Naive B cell (primary cell): ENCODE measurements at regions not wholly inside any gene's neighbourhood (a gene's known extent, or its start where the extent isn't known, plus 50 kb on each side); places are given as distances from the start of the nearest gene placed in this dataset.

ENCODE experiments used
- ATAC-seq, 2 donors: fragments of 150-1000 bp; cut with Tn5 transposase; 2 replicates each; pipeline ENCODE4 v1.10.0; 2021; ENCODE audit warnings: low read depth in 2 of 2, mild to moderate bottlenecking in 2 of 2, moderate library complexity in 2 of 2
- DNase-seq: peaks from one replicate; pipeline ENCODE4 v3.0.0; 2022
- H3K27ac Mint-ChIP-seq, 6 donors: one replicate each; pipeline ENCODE4 v1.8.0; 2020 to 2022; ENCODE audit warnings: mild to moderate bottlenecking in 6 of 6, mixed read lengths in 6 of 6, moderate library complexity in 5 of 6, inconsistent platforms in 2 of 6
- H3K27me3 Mint-ChIP-seq, 3 donors: one replicate each; pipeline ENCODE4 v1.8.0; 2021 to 2022; ENCODE audit warnings: mixed read lengths in 3 of 3, mild to moderate bottlenecking in 1 of 3
- H3K36me3 Mint-ChIP-seq, 2 donors: one replicate each; pipeline ENCODE4 v1.8.0; 2020 to 2022; ENCODE audit warnings: mixed read lengths in 2 of 2, inconsistent platforms in 1 of 2, mild to moderate bottlenecking in 1 of 2
- H3K4me1 Mint-ChIP-seq, 3 donors: one replicate each; pipeline ENCODE4 v1.8.0; 2020 to 2022; ENCODE audit warnings: mixed read lengths in 3 of 3, inconsistent platforms in 1 of 3, mild to moderate bottlenecking in 1 of 3, moderate library complexity in 1 of 3
- H3K4me3 Mint-ChIP-seq, 8 donors: one replicate each; pipeline ENCODE4 v1.8.0; 2020 to 2022; ENCODE audit warnings: mild to moderate bottlenecking in 8 of 8, mixed read lengths in 8 of 8, moderate library complexity in 8 of 8, inconsistent platforms in 2 of 8
- H3K9me3 Mint-ChIP-seq, 7 donors: one replicate each; pipeline ENCODE4 v1.8.0; 2020 to 2022; ENCODE audit warnings: mixed read lengths in 7 of 7, mild to moderate bottlenecking in 5 of 7, inconsistent platforms in 2 of 7, moderate library complexity in 1 of 7

DNA sequence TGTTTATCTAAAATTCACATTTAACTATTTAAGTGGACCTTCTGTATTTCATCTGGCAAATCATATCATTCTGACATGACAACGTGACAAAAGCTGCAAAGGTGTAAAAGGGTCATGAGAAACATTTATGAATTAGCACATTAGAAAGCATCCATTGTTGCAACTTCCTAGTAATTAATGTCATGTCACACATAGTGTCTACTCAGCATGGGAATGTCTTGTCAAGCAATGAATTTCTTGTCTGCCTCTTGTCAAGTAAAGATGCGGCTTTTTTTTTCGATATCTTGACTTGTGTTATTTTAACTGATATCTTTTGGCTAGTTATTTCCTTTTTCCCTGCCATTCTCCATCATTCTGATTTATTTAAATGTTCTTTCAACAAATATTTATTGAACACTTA is 463.5 kb upstream of the CXorf51B start:
- no peaks in the 10 kb centered on the region for H3K27me3 Mint-ChIP-seq
- H3K36me3 Mint-ChIP-seq: no peaks in the 10 kb centered on the region
- no peak overlapping the region for H3K4me3 Mint-ChIP-seq

DNA sequence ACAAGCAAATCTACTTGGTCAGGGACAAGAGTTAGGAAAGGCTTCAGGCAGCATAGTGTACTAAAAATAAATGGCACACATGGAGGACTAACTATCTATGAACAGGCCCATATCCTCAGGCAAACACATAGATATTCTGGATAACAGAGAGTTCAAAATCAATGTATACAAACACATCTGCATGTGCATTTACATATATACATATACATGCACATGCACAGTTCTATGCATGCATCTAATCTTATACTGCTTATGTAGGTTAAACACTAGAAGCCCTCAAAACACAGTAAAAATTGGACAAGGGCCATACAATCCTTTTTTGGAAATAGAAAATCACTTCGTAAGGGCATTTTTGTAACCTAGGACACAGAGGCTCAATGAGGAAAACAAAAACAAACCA is 458.0 kb upstream of the CXorf51B start:
- ATAC-seq (no peak), DNase-seq (no peak)
- Mint-ChIP-seq H3K36me3 (no peaks in the 10 kb centered on the region), H3K27me3 (no peaks in the 10 kb centered on the region), H3K4me3 (no peak overlapping the region), H3K4me1 (no peaks in the 10 kb centered on the region), H3K27ac (no peak overlapping the region), H3K9me3 (peaks cover 0 to 5% (median 2%) of the 10 kb centered on the region in 7 donors)

More for the DNA sequence above, 463.5 kb upstream of the CXorf51B start:
- peaks cover 0 to 8% (median 5%) of the 10 kb centered on the region in 7 donors for H3K9me3 Mint-ChIP-seq
- ATAC-seq: no peak
- DNase-seq: no peak
- H3K27ac Mint-ChIP-seq: no peak overlapping the region
- H3K4me1 Mint-ChIP-seq: no peaks in the 10 kb centered on the region

DNA sequence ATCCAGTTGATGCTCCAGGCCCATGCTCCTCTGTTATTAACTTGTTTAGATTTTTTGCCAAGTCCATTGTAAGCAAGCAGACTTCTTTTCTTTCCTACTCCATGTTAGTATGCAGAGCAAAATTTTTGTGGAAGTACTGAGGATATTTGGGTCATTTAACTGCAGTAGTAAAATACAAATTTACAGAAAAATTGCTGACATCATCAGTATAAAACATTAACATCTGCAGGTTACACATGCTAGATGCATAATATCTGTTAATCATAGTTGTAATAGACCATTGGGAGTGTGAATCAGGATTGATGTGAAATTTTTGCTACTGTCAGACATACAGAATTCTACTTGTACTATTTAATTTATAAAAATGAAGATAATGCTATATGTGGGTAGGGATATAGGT is 454.1 kb upstream of the CXorf51B start:
- Mint-ChIP-seq H3K9me3 (peaks cover 0 to 9% (median 2%) of the 10 kb centered on the region in 7 donors), H3K36me3 (no peaks in the 10 kb centered on the region), H3K27ac (no peak overlapping the region), H3K27me3 (no peaks in the 10 kb centered on the region), H3K4me1 (no peaks in the 10 kb centered on the region), H3K4me3 (no peak overlapping the region)
- DNase-seq (no peak), ATAC-seq (no peak)

- no peak overlapping the region for H3K4me3 Mint-ChIP-seq
- peaks cover 0 to 9% (median 3%) of the 10 kb centered on the region in 7 donors for H3K9me3 Mint-ChIP-seq
- ATAC-seq (no peak), DNase-seq (no peak)
- H3K36me3 Mint-ChIP-seq: no peaks in the 10 kb centered on the region
- H3K27ac Mint-ChIP-seq: no peak overlapping the region
- no peaks in the 10 kb centered on the region for H3K4me1 Mint-ChIP-seq
- H3K27me3 Mint-ChIP-seq: no peaks in the 10 kb centered on the region
Measured at GRCh38 chrX:146363919-146364318, 445.7 kb upstream of the CXorf51B start.

DNA sequence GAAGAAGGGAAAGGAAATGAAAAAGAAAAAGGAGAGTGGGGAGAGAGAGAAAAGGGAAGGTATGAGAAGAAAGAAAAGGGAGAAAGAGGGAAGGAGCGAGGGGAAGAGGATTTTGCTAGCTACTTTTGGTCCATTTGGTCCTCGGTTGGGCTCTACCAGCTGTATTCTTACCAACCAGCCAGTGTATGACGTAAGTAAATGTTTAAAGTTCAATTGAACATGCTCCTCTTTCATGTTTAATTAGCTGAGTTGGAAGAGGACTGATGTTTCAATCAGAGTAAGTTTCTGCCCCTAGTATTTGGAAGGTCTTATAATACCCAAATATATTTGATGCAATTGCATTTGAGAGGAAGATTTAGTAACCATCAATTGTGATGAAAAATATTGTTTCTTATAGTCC is 424.0 kb upstream of the CXorf51B start:
- H3K36me3 Mint-ChIP-seq: no peaks in the 10 kb centered on the region
- no peak overlapping the region for H3K4me3 Mint-ChIP-seq
- no peaks in the 10 kb centered on the region for H3K4me1 Mint-ChIP-seq
- ATAC-seq: no peak
- H3K9me3 Mint-ChIP-seq: peaks cover 4 to 11% (median 7%) of the 10 kb centered on the region in 7 donors
- no peak for DNase-seq
- H3K27me3 Mint-ChIP-seq: no peaks in the 10 kb centered on the region
- H3K27ac Mint-ChIP-seq: no peak overlapping the region

GRCh38 chrX:146396409-146396808 is 413.2 kb upstream of the CXorf51B start:
- Mint-ChIP-seq H3K4me1 (no peaks in the 10 kb centered on the region), H3K27ac (peak overlapping the region in 1 of 6 donors; percentile 31)
- ATAC-seq: no peak

DNA sequence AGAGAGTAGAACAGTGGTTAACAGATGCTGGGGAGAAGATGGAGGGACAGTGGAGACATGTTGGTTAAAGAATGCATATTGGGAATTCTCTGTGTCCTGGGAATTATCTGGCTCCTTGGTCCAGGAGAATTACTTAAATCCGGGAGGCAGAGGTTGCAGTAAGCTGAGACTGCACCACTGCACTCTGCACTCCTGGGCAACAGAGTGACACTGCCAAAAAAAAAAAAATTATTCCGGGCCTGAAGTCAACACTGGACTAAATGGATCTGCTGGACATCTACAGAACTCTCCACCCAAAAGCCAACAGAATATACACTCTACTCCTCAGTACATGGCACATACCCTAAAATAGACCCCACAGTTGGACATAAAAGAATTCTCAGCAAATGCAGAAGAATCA is 400.0 kb upstream of the CXorf51B start:
- no peaks in the 10 kb centered on the region for H3K27me3 Mint-ChIP-seq
- ATAC-seq: no peak
- peaks cover 5 to 7% (median 6%) of the 10 kb centered on the region in 7 donors for H3K9me3 Mint-ChIP-seq
- H3K4me3 Mint-ChIP-seq: no peak overlapping the region
- DNase-seq: no peak
- no peaks in the 10 kb centered on the region for H3K4me1 Mint-ChIP-seq
- H3K27ac Mint-ChIP-seq: no peak overlapping the region
- H3K36me3 Mint-ChIP-seq: peaks cover 0 to 2% of the 10 kb centered on the region in 2 donors

More at GRCh38 chrX:146396409-146396808, 413.2 kb upstream of the CXorf51B start:
- no peaks in the 10 kb centered on the region for H3K27me3 Mint-ChIP-seq
- no peak overlapping the region for H3K4me3 Mint-ChIP-seq
- peaks cover 0 to 16% (median 4%) of the 10 kb centered on the region in 7 donors for H3K9me3 Mint-ChIP-seq
- no peaks in the 10 kb centered on the region for H3K36me3 Mint-ChIP-seq
- DNase-seq: no peak

- Mint-ChIP-seq H3K4me3 (no peak overlapping the region), H3K4me1 (no peaks in the 10 kb centered on the region), H3K36me3 (no peaks in the 10 kb centered on the region), H3K9me3 (peaks cover 0 to 19% (median 6%) of the 10 kb centered on the region in 7 donors), H3K27me3 (no peaks in the 10 kb centered on the region), H3K27ac (no peak overlapping the region)
- ATAC-seq (no peak), DNase-seq (no peak)
Measured at GRCh38 chrX:146424422-146424821, 385.1 kb upstream of the CXorf51B start.

- H3K4me1 Mint-ChIP-seq: no peaks in the 10 kb centered on the region
- H3K4me3 Mint-ChIP-seq: no peak overlapping the region
- no peaks in the 10 kb centered on the region for H3K36me3 Mint-ChIP-seq
- ATAC-seq (no peak), DNase-seq (no peak)
- H3K27ac Mint-ChIP-seq: no peak overlapping the region
- H3K27me3 Mint-ChIP-seq: no peaks in the 10 kb centered on the region
- H3K9me3 Mint-ChIP-seq: peaks cover 0 to 11% (median 1%) of the 10 kb centered on the region in 7 donors
Measured at GRCh38 chrX:146433771-146434170, 375.8 kb upstream of the CXorf51B start.

DNA sequence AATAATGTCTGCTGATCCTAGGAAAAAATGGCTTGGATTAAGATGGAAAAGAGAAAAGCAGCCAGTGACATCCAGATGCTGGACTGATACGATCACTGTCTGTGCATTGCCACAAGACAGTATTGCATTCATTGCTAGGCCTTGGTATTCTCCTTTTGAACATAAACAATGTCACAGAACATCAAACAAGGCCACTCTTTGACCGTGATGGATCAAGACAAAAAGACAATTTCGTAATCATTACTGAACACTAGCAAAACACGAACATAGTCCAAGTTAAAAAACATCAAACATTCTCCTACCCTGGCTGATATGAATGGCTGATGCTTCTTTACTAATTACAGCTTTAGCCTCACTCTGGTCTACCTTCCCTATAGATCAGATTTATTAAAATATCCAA is 374.1 kb upstream of the CXorf51B start:
- Mint-ChIP-seq H3K27ac (no peak overlapping the region), H3K27me3 (no peaks in the 10 kb centered on the region), H3K9me3 (peaks cover 0 to 11% (median 4%) of the 10 kb centered on the region in 7 donors), H3K4me3 (no peak overlapping the region), H3K36me3 (no peaks in the 10 kb centered on the region), H3K4me1 (no peaks in the 10 kb centered on the region)
- no peak for ATAC-seq
- DNase-seq: no peak

- ATAC-seq (no peak), DNase-seq (no peak)
- H3K4me3 Mint-ChIP-seq: no peak overlapping the region
- no peaks in the 10 kb centered on the region for H3K27me3 Mint-ChIP-seq
- no peak overlapping the region for H3K27ac Mint-ChIP-seq
- no peaks in the 10 kb centered on the region for H3K4me1 Mint-ChIP-seq
- no peaks in the 10 kb centered on the region for H3K36me3 Mint-ChIP-seq
- peaks cover 0 to 8% (median 0%) of the 10 kb centered on the region in 7 donors for H3K9me3 Mint-ChIP-seq
Measured at GRCh38 chrX:146448791-146449190, 360.8 kb upstream of the CXorf51B start.

DNA sequence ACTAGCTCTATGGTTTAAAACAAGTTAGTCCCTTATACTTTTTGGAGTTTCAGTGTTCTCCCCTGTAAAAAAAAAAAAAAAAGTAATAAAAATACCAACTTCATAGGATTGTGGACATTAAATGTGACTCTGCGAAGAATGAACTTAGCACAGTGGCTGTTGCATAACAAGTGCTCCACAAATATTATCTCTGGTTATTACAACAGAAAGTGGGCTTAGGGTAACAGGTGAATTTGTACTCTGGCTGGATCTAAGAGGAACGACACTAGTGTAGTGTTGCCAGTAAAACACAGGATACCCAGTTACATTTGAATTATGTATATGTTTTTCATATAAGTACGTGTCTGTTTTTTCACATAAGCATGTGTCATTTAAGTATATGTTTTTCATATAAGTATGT is 360.3 kb upstream of the CXorf51B start:
- no peaks in the 10 kb centered on the region for H3K4me1 Mint-ChIP-seq

GRCh38 chrX:146451136-146451535 is 358.4 kb upstream of the CXorf51B start:
- no peaks in the 10 kb centered on the region for H3K36me3 Mint-ChIP-seq
- ATAC-seq (no peak), DNase-seq (no peak)
- H3K27me3 Mint-ChIP-seq: no peaks in the 10 kb centered on the region
- H3K27ac Mint-ChIP-seq: no peak overlapping the region
- H3K4me3 Mint-ChIP-seq: no peak overlapping the region
- H3K4me1 Mint-ChIP-seq: no peaks in the 10 kb centered on the region
- peaks cover 0 to 6% (median 0%) of the 10 kb centered on the region in 7 donors for H3K9me3 Mint-ChIP-seq

More for the DNA sequence above, 360.3 kb upstream of the CXorf51B start:
- H3K27me3 Mint-ChIP-seq: no peaks in the 10 kb centered on the region
- ATAC-seq: no peak
- no peak overlapping the region for H3K4me3 Mint-ChIP-seq
- H3K27ac Mint-ChIP-seq: no peak overlapping the region
- H3K36me3 Mint-ChIP-seq: no peaks in the 10 kb centered on the region
- H3K9me3 Mint-ChIP-seq: peaks cover 0 to 8% (median 0%) of the 10 kb centered on the region in 7 donors
- DNase-seq: no peak

GRCh38 chrX:146454363-146454762 is 355.2 kb upstream of the CXorf51B start:
- DNase-seq (no peak), ATAC-seq (no peak)
- Mint-ChIP-seq H3K27me3 (no peaks in the 10 kb centered on the region), H3K9me3 (peaks cover 0 to 7% (median 0%) of the 10 kb centered on the region in 7 donors), H3K4me1 (no peaks in the 10 kb centered on the region), H3K36me3 (no peaks in the 10 kb centered on the region), H3K4me3 (no peak overlapping the region), H3K27ac (no peak overlapping the region)

- Mint-ChIP-seq H3K9me3 (peaks cover 0 to 8% (median 0%) of the 10 kb centered on the region in 7 donors), H3K4me3 (no peak overlapping the region), H3K36me3 (no peaks in the 10 kb centered on the region), H3K27ac (no peak overlapping the region), H3K4me1 (no peaks in the 10 kb centered on the region), H3K27me3 (no peaks in the 10 kb centered on the region)
- no peak for DNase-seq
- ATAC-seq: no peak
Measured at GRCh38 chrX:146456058-146456457, 353.5 kb upstream of the CXorf51B start.
